ENCODE measurements at regions not wholly inside any gene's neighbourhood (a gene's known extent, or its start where the extent isn't known, plus 50 kb on each side); places are given as distances from the start of the nearest gene placed in this dataset.
A peak's percentile ranks its signal among the peaks of the same experiment; 100 is the strongest.

DNA sequence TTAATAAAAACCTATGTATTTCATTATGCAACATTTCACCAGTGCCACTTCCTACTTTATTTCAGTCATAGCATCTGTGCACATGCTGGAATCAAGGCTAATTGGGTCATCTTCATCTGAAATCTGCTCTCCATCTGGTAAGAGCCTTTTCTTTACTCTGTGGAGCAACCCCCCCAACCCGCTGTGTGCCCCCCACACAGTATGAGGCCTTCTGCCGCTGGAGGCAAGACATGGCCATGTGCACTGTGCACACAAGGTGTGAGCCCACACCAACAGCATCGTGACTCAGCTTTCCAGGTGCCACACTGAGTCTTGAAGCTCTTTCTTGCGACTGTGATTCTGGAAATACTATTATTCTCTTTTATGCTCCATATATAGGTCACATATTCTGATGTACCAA, 471.0 kb downstream of the TBC1D4 start:
- intact Hi-C loops (cut with micrococcal nuclease) = no loop called here
- Histone ChIP-seq H3K27me3 (ENCODE audit: control insufficient read depth in 2 of 2, insufficient read depth in 2 of 2, low read length in 2 of 2) (no peaks in the 10 kb centered on the region), H3K9ac (ENCODE audit: insufficient read depth in 1 of 2, low read depth in 2 of 2, low read length in 2 of 2) (no peak overlapping the region), H3K9me3 (replicated peaks; ENCODE audit: control insufficient read depth, insufficient read depth, low read depth, low read length) (no peaks in the 10 kb centered on the region), H3K36me3 (ENCODE audit: control insufficient read depth, insufficient read depth, low read length) (no peaks in the 10 kb centered on the region), H3K4me3 (no peak overlapping the region), H3K4me2 (ENCODE audit: insufficient read depth, low read length) (no peak overlapping the region), H3K79me2 (ENCODE audit: control insufficient read depth, insufficient read depth, low read length) (no peaks in the 10 kb centered on the region), H2AFZ (ENCODE audit: low read depth, low read length) (no peak overlapping the region), H3K27ac (ENCODE audit: extremely low read depth, low read depth, low read length) (no peak overlapping the region), H4K20me1 (replicated peaks; ENCODE audit: control insufficient read depth, insufficient read depth, low read length) (no peaks in the 10 kb centered on the region), H3K9me1 (ENCODE audit: control insufficient read depth, insufficient read depth, low read length) (no peaks in the 10 kb centered on the region), H3K4me1 (replicated peaks in 1 of 2; ENCODE audit: control insufficient read depth in 2 of 2, insufficient read depth in 2 of 2, low read length in 2 of 2) (no peaks in the 10 kb centered on the region; a peak in 1 of 5 replicates)
- no peak for FAIRE-seq
- no peak for ATAC-seq
- BruUV-seq (replicated peaks) = no TSS peak
- ChIA-PET CTCF (ENCODE audit: low intra/inter-chr PET ratio) (no interaction called here), POLR2A (no interaction called here)
- in situ Hi-C loops (cut with MboI) = no loop called here
- DNase-seq (ENCODE audit: extremely low read depth in 1 of 4, low spot score in 3 of 4) = no peak
- 6% methylated on average over 2 of the region's 4 CpGs for WGBS (ENCODE audit: insufficient coverage, low coverage, missing lambda C conversion rate)
- TF ChIP-seq HCFC1 (IDR thresholded peaks at IDR 0.05; ENCODE audit: low read depth, low read length) = no peak
- peak; percentile 6; the same call in 1 of the 2 replicates for TF ChIP-seq NFE2 (IDR thresholded peaks at IDR 0.05; ENCODE audit: low read depth)

DNA sequence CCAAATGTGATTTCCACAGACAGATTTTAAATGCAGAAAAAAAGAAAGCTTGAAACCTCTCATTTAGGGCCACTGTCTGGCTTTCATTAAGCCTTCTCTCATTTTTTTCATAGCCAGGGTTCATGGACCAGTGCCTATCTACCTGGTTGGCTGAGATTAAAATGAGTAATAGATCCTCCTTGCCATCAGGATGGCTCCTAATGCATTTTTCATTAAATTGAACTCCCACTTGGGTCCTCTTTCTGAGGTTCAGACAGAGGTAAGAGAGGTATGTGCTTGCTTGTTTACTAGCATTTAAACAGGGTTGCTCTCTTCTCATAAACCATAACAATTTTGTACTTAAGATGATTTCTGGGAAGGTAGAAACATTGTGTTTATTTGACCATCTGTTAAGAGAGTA, 473.0 kb downstream of the TBC1D4 start:
- no peaks in the 10 kb centered on the region for H3K9me3 ChIP-seq (replicated peaks; ENCODE audit: control insufficient read depth, insufficient read depth, low read depth, low read length)
- H3K9ac ChIP-seq (ENCODE audit: insufficient read depth in 1 of 2, low read depth in 2 of 2, low read length in 2 of 2) = no peak overlapping the region
- no peaks in the 10 kb centered on the region for H3K36me3 ChIP-seq (ENCODE audit: control insufficient read depth, insufficient read depth, low read length)
- BruUV-seq (replicated peaks) = no TSS peak
- FAIRE-seq (no peak), DNase-seq (ENCODE audit: extremely low read depth in 1 of 4, low spot score in 3 of 4) (no peak), ATAC-seq (no peak)
- POLR2A ChIA-PET = interaction anchor here (0.7 kb wide), 1 partner anchor 88 kb away, joined by 3 read pairs; no protein-coding TSS in a partner anchor
- no peaks in the 10 kb centered on the region for H3K9me1 ChIP-seq (ENCODE audit: control insufficient read depth, insufficient read depth, low read length)
- no peaks in the 10 kb centered on the region for H3K27me3 ChIP-seq (ENCODE audit: control insufficient read depth in 2 of 2, insufficient read depth in 2 of 2, low read length in 2 of 2)
- H3K4me2 ChIP-seq (ENCODE audit: insufficient read depth, low read length) = no peak overlapping the region
- H4K20me1 ChIP-seq (replicated peaks; ENCODE audit: control insufficient read depth, insufficient read depth, low read length) = no peaks in the 10 kb centered on the region
- intact Hi-C loops (cut with micrococcal nuclease) (no loop called here), in situ Hi-C loops (cut with MboI) (no loop called here)
- no peak for TF ChIP-seq ZNF384 (IDR thresholded peaks at IDR 0.05; ENCODE audit: low read depth, low read length)
- no peak for TF ChIP-seq SMAD2 (IDR thresholded peaks at IDR 0.05; ENCODE audit: low read depth, low read length)
- TF ChIP-seq SIN3A (IDR thresholded peaks at IDR 0.05; ENCODE audit: borderline replicate concordance in 2 of 2, control insufficient read depth in 1 of 2, low read depth in 2 of 2, low read length in 2 of 2) = no peak
- H3K4me1 ChIP-seq (replicated peaks in 1 of 2; ENCODE audit: control insufficient read depth in 2 of 2, insufficient read depth in 2 of 2, low read length in 2 of 2) = no peaks in the 10 kb centered on the region; a peak in 1 of 5 replicates
- CTCF ChIA-PET (ENCODE audit: low intra/inter-chr PET ratio) = no interaction called here
- no peaks in the 10 kb centered on the region for H3K79me2 ChIP-seq (ENCODE audit: control insufficient read depth, insufficient read depth, low read length)
- H3K27ac ChIP-seq (ENCODE audit: extremely low read depth, low read depth, low read length) = no peak overlapping the region
- H3K4me3 ChIP-seq = no peak overlapping the region
- no peak overlapping the region for H2AFZ ChIP-seq (ENCODE audit: low read depth, low read length)

All from K562 (cell line).